HUES64 (cell line): ENCODE measurements at regions not wholly inside any gene's neighbourhood (a gene's known extent, or its start where the extent isn't known, plus 50 kb on each side); places are given as distances from the start of the nearest gene placed in this dataset.

Experiments
- H3K27ac ChIP-seq: 2 replicates; pipeline ENCODE4 v1.7.0; 2013; ENCODE audit warnings: low read depth, low read length, inconsistent platforms
- H3K27me3 ChIP-seq: 2 replicates; pipeline ENCODE4 v1.6.1; 2013; ENCODE audit warnings: mild to moderate bottlenecking, low read length; ENCODE audit not compliant: insufficient read depth
- H3K36me3 ChIP-seq: 2 replicates; pipeline ENCODE4 v1.6.1; 2013; ENCODE audit warnings: mild to moderate bottlenecking, low read length; ENCODE audit not compliant: insufficient read depth
- H3K4me1 ChIP-seq: 2 replicates; pipeline ENCODE4 v1.6.1; 2013; ENCODE audit warnings: mild to moderate bottlenecking, low read length, moderate library complexity; ENCODE audit not compliant: insufficient read depth
- H3K4me3 ChIP-seq: 2 replicates; pipeline ENCODE4 v1.5.1; 2013; ENCODE audit warnings: mild to moderate bottlenecking, low read length, moderate library complexity
- H3K9ac ChIP-seq: 2 replicates; pipeline ENCODE4 v1.6.1; 2013; ENCODE audit warnings: mild to moderate bottlenecking, low read depth, low read length
- H3K9me3 ChIP-seq: 2 replicates; pipeline ENCODE4 v1.6.1; 2013; ENCODE audit warnings: low read depth, low read length; ENCODE audit not compliant: insufficient read depth
- WGBS: fragments of 150-250, 120-280 bp; methylation state at CpG from one replicate; pipeline ENCODE4 v1.1.7; 2013; ENCODE audit warnings: missing lambda C conversion rate; 5-methylcytosine and 5-hydroxymethylcytosine counted together

DNA sequence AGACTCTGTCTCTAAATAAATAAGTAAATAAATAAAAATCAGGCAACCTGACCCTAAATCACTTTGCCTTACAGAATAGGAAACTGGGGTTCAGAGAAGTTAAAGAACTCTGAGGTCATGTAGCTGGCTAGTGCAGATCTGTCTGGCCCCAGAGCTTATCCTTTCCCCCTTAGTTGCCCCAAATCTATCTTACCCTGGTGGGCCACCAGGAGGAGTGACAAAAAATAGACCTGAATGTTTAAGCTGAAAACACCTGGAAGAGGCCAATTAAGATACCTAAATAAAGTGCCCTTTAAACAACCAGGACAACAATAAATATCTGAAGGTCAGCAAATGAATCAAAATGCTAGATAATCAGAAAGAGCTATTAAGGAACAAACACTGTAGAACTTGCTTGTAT is 59.7 kb downstream of the TEX35 start:
- no peaks in the 10 kb centered on the region for H3K27me3 ChIP-seq
- no peak overlapping the region for H3K27ac ChIP-seq
- H3K4me1 ChIP-seq: peaks cover 20% of the 10 kb centered on the region; the same call in 1 of the 2 replicates
- no peak overlapping the region for H3K9ac ChIP-seq
- H3K9me3 ChIP-seq: no peaks in the 10 kb centered on the region
- no peak overlapping the region for H3K4me3 ChIP-seq
- H3K36me3 ChIP-seq: no peaks in the 10 kb centered on the region

DNA sequence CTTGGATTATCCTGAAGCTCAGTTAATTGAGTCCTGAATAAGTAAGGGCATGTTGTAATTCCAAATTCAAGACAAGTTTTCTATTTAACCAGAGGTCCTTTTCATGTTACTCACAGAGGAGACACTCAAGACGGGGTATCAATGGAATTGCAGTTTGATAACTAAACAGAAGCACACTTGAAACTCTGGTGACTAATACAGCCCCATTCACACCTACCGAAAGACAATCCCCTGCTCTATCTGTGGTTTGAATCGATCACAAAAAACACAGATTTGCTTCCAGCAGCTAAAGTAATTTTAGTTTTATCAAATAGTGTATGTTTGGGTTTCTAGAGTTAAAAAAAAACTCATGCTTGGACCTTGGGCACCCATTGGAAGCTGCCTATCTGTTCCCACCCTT is 60.4 kb downstream of the TEX35 start:
- Histone ChIP-seq H3K9me3 (no peaks in the 10 kb centered on the region), H3K4me3 (no peak overlapping the region), H3K4me1 (peaks cover 20% of the 10 kb centered on the region; the same call in 1 of the 2 replicates), H3K9ac (no peak overlapping the region), H3K27ac (no peak overlapping the region), H3K36me3 (no peaks in the 10 kb centered on the region), H3K27me3 (no peaks in the 10 kb centered on the region)
- 83% methylated on average over 3 of the region's 3 CpGs for WGBS

DNA sequence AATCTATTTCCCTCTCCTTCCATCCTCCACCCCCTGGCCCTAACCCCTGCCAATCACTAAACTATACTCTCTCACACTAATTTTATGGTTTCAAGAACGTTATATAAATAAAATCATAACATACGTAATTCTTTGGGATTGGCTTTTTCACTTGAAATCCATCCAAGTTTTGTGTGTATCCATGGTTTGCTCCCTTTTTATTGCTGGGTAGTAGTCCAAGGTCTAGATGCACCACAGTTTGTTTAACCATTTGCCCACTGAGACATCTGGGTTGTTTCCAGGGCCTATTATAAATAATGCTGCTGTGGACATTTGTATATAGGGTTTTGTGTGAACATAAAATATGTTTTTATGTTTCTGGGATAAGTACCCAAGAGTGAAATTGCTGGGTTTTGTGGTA is 61.4 kb downstream of the TEX35 start:
- 100% methylated on average over 2 of the region's 2 CpGs for WGBS
- Histone ChIP-seq H3K4me1 (peaks cover 20% of the 10 kb centered on the region; the same call in 1 of the 2 replicates), H3K36me3 (no peaks in the 10 kb centered on the region), H3K4me3 (no peak overlapping the region), H3K9me3 (no peaks in the 10 kb centered on the region), H3K9ac (no peak overlapping the region), H3K27ac (no peak overlapping the region), H3K27me3 (no peaks in the 10 kb centered on the region)

DNA sequence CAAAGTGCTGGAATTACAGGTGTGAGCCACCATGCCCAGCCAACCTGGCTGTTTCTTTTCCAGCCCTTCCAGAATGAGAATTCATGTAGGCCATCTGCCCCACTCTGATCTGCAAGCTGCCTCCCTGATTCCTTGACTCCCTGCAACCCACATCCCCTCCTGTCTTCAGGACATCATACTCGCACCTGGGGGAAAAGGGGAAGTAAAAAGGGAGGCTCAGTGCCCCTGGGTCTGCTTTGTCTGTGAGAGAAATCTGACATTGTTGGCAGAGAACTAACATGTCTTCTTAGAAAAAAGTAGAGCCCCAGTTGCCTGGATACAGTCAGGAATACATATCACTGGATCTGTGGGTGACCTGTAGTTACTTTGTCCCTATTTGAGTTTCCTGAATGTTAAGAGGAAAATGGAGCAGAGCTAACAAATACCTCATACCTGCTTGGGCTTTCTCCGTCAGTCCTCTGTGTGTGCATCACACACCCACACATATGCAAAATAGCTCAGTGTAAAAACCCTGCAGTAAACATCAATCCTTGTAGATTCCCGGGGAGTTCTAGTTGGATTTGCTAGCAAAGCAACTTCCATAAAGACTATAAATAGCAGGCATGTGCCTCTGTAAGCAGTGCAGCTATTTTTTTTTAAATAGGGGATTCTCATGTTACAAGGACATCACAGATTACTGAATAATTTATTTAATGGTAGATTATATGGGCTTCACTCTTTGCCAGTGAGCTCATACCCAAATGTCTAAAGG is 62.9 kb downstream of the TEX35 start:
- 26% methylated on average over 3 of the region's 3 CpGs for WGBS
- H3K27ac ChIP-seq: peak overlapping the region; percentile 79; the same call in 1 of the 2 replicates
- H3K27me3 ChIP-seq: no peaks in the 10 kb centered on the region
- no peak overlapping the region for H3K4me3 ChIP-seq
- H3K9ac ChIP-seq: no peak overlapping the region
- H3K36me3 ChIP-seq: no peaks in the 10 kb centered on the region
- peaks cover 22% of the 10 kb centered on the region for H3K4me1 ChIP-seq
- H3K9me3 ChIP-seq: no peaks in the 10 kb centered on the region

DNA sequence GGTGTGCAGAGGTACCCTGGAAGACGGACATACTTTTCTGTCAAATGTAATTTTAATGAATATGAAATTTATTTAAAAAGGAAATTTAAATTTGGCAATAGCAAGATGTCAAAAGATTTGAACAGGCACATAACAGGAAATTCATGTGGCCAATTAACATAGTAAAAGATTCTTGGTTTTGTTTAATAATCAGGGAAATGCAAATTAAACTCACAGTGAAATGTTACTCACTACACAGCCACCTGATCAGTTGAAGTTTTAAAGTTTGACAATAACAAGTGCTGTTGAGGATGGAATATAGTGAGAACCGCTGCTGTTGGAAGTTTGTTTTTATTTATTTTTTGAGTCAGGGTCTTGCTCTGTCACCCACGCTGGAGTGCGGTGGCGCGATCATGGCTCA is 63.9 kb downstream of the TEX35 start:
- 94% methylated on average over 5 of the region's 6 CpGs for WGBS
- Histone ChIP-seq H3K27ac (no peak overlapping the region), H3K36me3 (no peaks in the 10 kb centered on the region), H3K9me3 (no peaks in the 10 kb centered on the region), H3K27me3 (no peaks in the 10 kb centered on the region), H3K9ac (no peak overlapping the region), H3K4me1 (peaks cover 32% of the 10 kb centered on the region), H3K4me3 (no peak overlapping the region)

DNA sequence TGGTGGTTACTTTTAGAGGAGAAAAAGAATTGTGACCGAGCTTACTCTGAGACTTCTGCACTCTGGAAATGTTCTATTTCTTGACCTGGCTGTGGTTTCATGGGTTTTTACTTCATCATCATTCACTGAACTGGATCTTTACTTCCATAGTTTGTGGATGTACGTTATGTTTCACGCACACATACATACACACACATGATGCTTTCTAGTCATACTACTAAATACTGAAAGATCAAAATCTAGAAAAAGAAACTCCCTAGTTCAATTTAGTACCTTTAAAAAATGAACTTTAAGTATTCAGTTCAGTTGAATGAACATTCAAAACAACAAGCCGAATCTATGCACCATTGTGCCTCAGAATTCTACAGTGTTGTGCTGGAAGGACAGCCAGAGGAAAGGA is 65.0 kb downstream of the TEX35 start:
- Histone ChIP-seq H3K4me3 (no peak overlapping the region), H3K27ac (no peak overlapping the region), H3K9ac (no peak overlapping the region), H3K36me3 (no peaks in the 10 kb centered on the region), H3K4me1 (peaks cover 36% of the 10 kb centered on the region), H3K9me3 (no peaks in the 10 kb centered on the region), H3K27me3 (no peaks in the 10 kb centered on the region)
- 96% methylated on average over 4 of the region's 4 CpGs for WGBS

DNA sequence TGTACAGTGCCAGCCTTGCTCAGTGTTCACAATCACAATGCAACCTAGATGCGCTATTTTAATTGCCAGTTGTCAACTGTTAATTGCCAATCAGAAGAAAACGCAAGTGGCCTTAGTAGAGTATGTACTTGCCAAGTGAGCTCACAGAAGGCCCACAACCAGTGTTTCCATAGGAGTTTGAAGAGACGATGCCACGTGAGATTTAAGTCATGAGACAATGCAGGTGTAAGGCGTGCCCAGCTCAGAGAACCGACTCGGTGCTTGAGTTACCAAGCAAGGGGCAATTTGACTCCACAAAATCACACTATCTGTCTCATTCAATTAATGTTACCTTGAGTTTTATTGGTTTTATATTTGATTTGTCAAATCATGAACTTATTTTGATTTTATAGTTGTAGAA is 65.6 kb downstream of the TEX35 start:
- no peak overlapping the region for H3K27ac ChIP-seq
- H3K9me3 ChIP-seq: no peaks in the 10 kb centered on the region
- H3K36me3 ChIP-seq: no peaks in the 10 kb centered on the region
- no peak overlapping the region for H3K4me3 ChIP-seq
- H3K4me1 ChIP-seq: peaks cover 32% of the 10 kb centered on the region
- 95% methylated on average over 7 of the region's 7 CpGs for WGBS
- no peak overlapping the region for H3K9ac ChIP-seq
- no peaks in the 10 kb centered on the region for H3K27me3 ChIP-seq

DNA sequence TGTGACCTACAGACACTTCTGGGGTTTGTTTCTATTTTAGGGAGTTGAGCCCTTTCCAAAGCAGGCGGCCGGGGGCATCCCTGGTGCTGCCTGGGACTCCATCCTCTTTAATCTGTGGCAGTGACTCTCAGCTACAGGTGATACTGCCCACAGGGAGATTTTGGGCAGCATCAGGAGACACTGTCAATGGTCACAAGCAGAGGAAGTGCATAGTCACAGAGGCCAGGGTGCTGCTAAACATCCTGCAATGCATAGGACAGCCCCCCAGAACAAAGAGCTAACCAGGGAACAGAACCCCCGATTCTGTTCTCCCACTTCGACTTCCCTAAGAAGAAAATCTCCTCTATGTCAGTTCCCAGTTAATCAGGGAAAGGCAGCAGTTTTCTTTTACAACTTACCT is 66.2 kb downstream of the TEX35 start:
- Histone ChIP-seq H3K9me3 (no peaks in the 10 kb centered on the region), H3K4me1 (peaks cover 31% of the 10 kb centered on the region), H3K27me3 (no peaks in the 10 kb centered on the region), H3K4me3 (no peak overlapping the region), H3K9ac (no peak overlapping the region), H3K36me3 (no peaks in the 10 kb centered on the region), H3K27ac (no peak overlapping the region)
- WGBS: 93% methylated on average over 4 of the region's 4 CpGs

DNA sequence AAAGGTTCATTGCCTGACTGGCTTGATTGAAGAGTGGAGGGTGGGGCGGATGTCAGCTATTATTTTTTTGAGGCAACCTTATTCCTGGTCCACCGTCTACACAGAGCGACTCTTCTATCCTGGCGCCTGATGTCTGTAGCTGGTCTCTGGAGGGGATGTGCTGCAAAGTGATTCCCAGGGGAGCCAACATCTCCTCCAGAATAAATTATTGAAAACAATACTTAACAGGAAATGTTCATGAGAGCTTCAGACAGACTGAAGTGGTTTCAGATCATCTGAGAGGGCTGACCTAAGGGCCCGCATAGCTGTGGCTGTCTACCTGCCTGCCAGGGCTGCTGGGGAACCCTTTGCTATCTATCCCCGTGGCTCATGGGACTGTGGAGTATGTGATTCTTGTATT is 66.7 kb downstream of the TEX35 start:
- no peak overlapping the region for H3K9ac ChIP-seq
- peaks cover 31% of the 10 kb centered on the region for H3K4me1 ChIP-seq
- no peak overlapping the region for H3K27ac ChIP-seq
- H3K9me3 ChIP-seq: no peaks in the 10 kb centered on the region
- no peaks in the 10 kb centered on the region for H3K27me3 ChIP-seq
- H3K36me3 ChIP-seq: no peaks in the 10 kb centered on the region
- 97% methylated on average over 6 of the region's 6 CpGs for WGBS
- no peak overlapping the region for H3K4me3 ChIP-seq

DNA sequence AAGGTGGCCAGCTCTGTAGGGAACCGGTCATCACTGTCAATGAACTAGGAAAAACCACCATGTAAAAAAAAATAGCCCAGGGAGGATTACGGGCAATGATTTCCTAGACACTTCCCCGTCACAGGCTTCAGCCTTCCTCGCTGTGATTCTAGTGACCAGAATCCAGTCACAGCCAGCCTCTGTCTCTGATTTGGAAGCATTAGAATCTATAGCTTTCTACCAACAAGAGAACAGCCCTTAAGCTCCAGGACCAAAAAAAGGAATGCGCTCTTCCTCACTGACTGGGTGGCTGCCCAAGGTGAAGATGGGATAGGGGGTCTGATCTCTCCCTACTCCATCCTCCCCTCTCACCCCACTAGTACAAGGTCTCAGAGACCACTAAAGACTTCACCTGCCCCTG is 67.2 kb downstream of the TEX35 start:
- Histone ChIP-seq H3K9ac (no peak overlapping the region), H3K4me1 (peaks cover 31% of the 10 kb centered on the region)

DNA sequence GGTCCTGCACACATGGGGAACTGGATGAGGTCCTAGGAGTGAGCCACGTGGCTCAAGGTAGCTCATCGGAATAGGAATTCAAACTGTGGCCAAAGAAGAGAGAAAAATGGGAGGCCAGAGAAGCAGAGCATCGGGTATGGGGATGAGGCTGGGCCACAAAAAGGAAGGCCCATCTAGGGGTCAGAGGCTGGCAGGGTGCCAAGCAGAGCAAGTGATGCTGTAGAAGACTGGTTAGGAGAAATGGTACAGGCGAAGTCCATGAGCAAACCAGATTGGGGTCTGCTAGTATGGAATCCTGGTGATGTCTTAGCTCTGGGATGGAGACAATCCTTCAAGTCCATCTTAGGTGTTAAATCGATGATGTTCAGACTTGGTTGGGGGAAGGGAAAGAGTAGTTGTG is 68.0 kb downstream of the TEX35 start:
- no peaks in the 10 kb centered on the region for H3K27me3 ChIP-seq
- 88% methylated on average over 5 of the region's 5 CpGs for WGBS
- peaks cover 28% of the 10 kb centered on the region for H3K4me1 ChIP-seq
- no peaks in the 10 kb centered on the region for H3K36me3 ChIP-seq
- no peaks in the 10 kb centered on the region for H3K9me3 ChIP-seq
- H3K4me3 ChIP-seq: no peak overlapping the region
- H3K9ac ChIP-seq: no peak overlapping the region
- H3K27ac ChIP-seq: no peak overlapping the region

More for the DNA sequence above, 67.2 kb downstream of the TEX35 start:
- Histone ChIP-seq H3K4me3 (no peak overlapping the region), H3K27me3 (no peaks in the 10 kb centered on the region), H3K27ac (no peak overlapping the region), H3K9me3 (no peaks in the 10 kb centered on the region), H3K36me3 (no peaks in the 10 kb centered on the region)
- WGBS: 94% methylated on average over 4 of the region's 5 CpGs
